ENCODE measurements at regions not wholly inside any gene's neighbourhood (a gene's known extent, or its start where the extent isn't known, plus 50 kb on each side); places are given as distances from the start of the nearest gene placed in this dataset.

DNA sequence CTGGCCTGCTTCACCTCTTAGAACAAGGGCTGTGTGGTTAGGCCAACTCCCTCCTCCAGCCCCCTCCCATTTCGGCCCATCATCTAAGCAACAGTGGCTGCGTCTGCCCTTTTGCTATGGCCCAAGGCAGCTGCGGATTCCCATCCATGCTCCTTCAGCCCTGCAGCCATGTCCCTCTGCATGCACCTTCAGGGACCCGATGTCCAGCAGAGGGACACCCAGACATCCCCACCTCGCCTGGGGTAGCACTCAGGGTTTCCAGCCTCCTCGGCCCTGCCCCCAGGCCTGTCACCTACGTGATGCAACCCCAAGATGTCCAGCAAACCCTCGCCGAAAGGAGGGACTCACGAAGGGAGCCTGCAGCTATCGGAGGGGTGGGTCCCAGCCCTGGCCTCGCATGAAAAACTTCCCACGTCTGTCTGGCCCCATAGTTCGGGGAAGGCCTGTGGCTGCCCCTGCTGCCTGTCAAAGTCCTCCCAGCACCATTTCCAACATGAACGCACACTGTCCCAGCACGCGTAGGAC is 194.4 kb downstream of the CTTN start:
- no peak overlapping the region for H3K4me3 ChIP-seq (ENCODE audit: low read depth, low read length)
- TF ChIP-seq, protein P1, sequence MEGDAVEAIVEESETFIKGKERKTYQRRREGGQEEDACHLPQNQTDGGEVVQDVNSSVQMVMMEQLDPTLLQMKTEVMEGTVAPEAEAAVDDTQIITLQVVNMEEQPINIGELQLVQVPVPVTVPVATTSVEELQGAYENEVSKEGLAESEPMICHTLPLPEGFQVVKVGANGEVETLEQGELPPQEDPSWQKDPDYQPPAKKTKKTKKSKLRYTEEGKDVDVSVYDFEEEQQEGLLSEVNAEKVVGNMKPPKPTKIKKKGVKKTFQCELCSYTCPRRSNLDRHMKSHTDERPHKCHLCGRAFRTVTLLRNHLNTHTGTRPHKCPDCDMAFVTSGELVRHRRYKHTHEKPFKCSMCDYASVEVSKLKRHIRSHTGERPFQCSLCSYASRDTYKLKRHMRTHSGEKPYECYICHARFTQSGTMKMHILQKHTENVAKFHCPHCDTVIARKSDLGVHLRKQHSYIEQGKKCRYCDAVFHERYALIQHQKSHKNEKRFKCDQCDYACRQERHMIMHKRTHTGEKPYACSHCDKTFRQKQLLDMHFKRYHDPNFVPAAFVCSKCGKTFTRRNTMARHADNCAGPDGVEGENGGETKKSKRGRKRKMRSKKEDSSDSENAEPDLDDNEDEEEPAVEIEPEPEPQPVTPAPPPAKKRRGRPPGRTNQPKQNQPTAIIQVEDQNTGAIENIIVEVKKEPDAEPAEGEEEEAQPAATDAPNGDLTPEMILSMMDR (IDR thresholded peaks at IDR 0.05; ENCODE audit: borderline replicate concordance, insufficient read depth, low read depth, low read length) = no peak

DNA sequence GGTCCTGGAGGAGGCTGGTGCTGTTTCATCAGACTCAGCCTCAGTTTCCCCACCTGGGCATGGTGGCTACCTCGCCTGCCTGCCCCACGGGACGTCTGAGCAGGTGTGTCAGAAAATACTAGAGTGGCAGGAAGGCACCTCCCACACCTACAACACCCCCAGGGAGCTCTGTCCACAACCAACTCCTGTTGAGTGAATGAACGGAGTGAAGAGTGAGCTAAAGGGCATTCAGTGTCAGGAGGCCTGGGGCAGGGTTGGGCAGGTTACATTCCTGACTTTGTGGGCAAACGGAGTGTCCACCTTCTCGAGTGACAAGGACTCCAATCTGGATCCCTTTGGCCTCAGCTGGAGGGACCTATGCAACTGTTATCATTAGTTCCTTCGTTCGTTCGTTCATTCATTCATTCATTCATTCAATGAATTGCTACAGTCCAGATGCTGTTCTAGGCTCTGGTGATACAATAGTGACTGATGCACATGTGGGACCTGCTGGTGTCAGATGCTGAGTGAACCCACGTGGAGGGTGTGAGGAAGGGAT is 195.2 kb downstream of the CTTN start:
- TF ChIP-seq, protein P1 (IDR thresholded peaks at IDR 0.05; ENCODE audit: borderline replicate concordance, insufficient read depth, low read depth, low read length) = no peak
- no peak overlapping the region for H3K4me3 ChIP-seq (ENCODE audit: low read depth, low read length)

DNA sequence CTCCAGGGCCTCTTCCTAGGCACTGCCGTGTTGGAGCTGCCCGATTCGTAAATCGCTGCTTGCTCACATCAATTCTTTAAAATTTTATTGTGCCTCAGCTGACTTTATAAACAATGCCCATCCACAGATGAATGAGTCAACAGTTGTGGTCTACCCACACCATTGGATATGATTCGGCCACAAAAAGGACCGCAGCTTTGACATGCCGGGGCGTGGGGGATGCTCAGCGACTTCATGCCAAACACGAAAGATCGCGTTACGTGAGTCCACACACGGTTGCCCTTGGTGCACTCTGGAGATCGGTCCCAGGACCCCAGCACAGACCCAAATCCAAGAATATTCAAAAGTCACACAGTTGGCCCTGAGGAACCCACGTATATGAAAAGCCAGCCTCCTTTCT is 195.7 kb downstream of the CTTN start:
- TF ChIP-seq, protein P1 (IDR thresholded peaks at IDR 0.05; ENCODE audit: borderline replicate concordance, insufficient read depth, low read depth, low read length) = no peak

DNA sequence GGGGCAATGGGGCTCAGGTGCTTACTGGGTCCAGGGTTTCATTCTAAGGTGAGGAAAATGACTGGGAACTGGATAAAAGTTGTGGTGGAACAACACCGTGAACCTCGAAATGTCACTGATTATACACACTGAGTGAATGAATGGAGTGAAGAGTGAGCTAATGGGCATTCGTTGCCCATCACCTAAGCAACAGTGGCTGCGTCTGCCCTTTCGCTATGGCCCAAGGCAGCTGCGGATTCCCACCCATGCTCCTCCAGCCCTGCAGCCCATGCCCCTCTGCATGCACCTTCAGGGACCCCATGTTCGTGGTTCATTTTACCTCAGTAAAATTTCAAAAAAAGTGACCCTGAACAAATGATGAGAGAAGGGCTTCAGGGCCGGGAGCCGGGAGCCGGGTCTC is 196.3 kb downstream of the CTTN start:
- TF ChIP-seq, protein P1 (IDR thresholded peaks at IDR 0.05; ENCODE audit: borderline replicate concordance, insufficient read depth, low read depth, low read length) = no peak
- no peak overlapping the region for H3K4me3 ChIP-seq (ENCODE audit: low read depth, low read length)

More for the DNA sequence above, 195.7 kb downstream of the CTTN start:
- no peak overlapping the region for H3K4me3 ChIP-seq (ENCODE audit: low read depth, low read length)

DNA sequence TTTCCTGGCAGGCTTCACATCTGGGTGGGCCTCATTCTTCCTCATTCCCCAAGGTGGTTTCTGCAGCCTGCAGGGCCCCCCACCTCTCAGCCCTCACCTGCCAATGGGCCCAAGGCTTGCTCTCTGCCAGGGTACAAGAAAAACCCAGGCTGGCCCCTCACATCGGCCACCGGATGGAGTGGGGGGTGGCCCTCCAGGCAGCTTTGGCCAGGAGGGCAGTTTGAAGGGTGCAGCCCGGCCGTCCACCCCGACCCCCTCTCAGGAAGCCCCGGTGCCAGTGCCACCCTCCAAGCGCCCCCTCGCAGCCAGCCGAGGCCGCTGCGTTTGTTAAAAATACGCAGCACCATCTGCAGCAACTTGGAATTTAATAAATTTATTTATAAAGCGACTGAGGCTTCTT is 196.7 kb downstream of the CTTN start:
- TF ChIP-seq, protein P1 (IDR thresholded peaks at IDR 0.05; ENCODE audit: borderline replicate concordance, insufficient read depth, low read depth, low read length) = no peak
- H3K4me3 ChIP-seq (ENCODE audit: low read depth, low read length) = no peak overlapping the region

DNA sequence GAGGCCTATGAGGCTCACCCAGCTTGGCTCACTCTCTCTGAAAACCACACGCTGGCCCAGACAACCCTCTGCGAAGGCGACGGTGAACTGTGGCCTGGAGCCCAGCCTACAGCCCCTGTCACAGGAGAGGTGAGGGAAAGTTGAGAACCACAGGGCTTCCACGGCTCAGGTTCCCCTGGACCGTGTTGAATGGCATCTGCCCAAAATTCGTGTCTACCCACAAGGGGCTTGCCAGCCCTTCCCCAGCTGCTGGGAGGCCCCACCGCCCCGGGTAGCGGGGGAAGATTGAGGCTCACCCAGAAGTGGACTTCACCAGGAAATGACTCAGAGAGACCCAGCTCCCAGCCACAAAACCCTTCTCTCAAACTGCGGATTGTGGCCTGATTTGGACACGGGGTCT is 197.1 kb downstream of the CTTN start:
- TF ChIP-seq, protein P1 (IDR thresholded peaks at IDR 0.05; ENCODE audit: borderline replicate concordance, insufficient read depth, low read depth, low read length) = no peak
- H3K4me3 ChIP-seq (ENCODE audit: low read depth, low read length) = no peak overlapping the region

DNA sequence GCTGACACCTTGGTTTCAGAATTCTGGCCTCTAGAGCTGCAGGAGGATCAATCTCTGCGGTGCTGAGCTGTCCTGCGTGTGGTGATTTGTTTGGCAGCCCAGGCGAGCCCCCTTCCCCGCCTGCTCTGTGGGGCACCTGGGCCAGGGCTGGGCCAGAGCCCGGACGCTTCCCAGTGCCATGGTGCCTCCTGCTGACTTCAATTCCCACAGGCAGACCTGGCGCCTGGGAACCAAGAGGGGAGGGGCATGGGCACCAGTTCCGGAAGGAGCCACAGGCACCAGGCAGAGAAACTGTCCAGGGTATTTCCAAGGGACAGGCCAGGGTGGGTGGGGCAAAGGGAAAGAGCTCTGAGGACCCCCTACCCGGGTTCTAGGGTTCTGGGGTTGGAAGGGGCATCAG is 197.8 kb downstream of the CTTN start:
- TF ChIP-seq, protein P1 (IDR thresholded peaks at IDR 0.05; ENCODE audit: borderline replicate concordance, insufficient read depth, low read depth, low read length) = no peak
- H3K4me3 ChIP-seq (ENCODE audit: low read depth, low read length) = no peak overlapping the region
